GM19025 (cell line): ENCODE measurements at regions not wholly inside any gene's neighbourhood (a gene's known extent, or its start where the extent isn't known, plus 50 kb on each side); places are given as distances from the start of the nearest gene placed in this dataset.

ENCODE experiments used
- ATAC-seq: cut with Tn5 transposase; IDR thresholded peaks from one replicate; pipeline ENCODE4 v1.9.1; 2021; ENCODE audit warnings: mild to moderate bottlenecking, low read depth, moderate library complexity; ENCODE audit not compliant: unreplicated experiment

DNA sequence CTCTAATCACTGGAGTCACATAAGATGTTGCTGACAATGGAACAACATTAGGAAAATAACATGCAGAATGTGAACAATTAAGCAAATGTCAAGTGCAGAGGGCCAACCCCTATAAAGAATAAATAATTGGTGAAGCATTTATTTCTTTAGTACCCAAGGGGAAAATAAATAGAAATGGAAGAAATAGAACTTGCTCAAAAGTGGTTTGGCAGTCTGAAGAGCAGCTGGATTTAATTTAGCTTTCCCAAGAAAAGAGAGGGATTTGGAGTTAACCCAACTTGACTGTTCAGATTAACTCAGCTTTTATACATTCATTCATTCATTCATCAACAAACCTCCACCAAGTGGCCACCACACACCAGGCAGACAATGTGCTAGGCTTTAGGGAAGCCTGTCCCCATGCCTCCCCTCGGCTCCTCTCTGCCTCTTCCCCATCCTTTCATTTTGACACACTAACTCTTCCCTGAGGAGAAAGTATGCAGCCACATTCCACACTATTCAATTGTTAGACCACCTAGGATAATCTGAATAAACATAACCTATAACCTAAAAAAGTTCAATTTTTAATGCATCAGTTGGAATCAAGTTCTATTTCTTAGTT lies 295.5 kb downstream of the AHR start:
- no peak for ATAC-seq

DNA sequence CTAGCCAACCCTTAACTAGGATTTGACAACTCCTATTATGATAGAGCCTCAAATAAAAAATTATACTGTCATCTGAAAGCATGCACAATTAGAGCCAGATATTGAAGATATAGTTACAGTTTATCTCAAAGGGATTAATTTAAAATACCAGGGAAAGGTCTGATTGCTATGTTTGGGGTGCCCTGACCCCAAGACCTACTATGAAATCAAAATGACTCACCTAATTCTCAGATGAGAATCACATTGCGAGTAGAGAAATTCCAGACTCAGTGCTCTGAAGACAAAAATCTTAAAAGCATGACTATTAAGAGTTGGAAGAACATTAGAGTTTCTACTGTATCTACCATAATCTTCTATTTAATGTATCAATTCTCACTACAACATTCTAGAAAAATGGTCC lies 297.1 kb downstream of the AHR start:
- no peak for ATAC-seq

DNA sequence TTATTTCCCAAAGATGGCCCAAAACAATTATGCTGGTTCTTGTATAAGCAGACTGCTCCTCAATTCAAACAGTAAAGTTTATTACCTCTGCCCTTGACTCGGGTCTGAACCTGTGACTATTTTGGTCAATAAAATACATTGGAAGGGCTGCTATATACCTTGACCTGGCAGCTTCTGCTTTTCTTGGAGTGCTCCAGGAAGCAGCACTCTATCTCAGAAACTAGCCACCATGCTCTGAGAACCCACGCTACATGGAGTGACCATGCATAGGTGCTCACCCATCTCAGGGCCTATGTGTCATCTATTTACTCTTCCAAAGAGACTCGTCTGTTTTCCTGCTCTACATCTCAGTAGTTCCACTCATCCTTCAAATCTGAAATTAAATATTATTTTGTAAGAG lies 299.9 kb downstream of the AHR start:
- no peak for ATAC-seq

DNA sequence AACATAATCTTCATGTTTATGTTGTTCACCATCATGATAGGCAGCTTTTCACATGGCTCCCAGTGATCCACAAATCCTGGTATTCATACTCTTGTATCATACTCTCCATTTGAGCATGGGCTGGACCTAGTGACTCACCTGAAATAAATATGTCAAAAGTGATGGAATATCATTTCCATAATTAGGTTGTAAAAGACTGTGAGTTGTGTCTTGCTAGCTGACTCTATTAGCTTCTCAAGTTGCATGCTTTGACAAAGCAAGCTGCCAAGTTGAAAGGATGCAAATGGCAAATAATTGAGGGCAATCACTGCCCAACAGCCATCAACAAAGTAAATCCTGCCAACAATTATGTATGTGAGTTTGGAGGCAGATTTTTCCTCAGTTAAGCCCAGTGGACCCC lies 300.4 kb downstream of the AHR start:
- no peak for ATAC-seq

DNA sequence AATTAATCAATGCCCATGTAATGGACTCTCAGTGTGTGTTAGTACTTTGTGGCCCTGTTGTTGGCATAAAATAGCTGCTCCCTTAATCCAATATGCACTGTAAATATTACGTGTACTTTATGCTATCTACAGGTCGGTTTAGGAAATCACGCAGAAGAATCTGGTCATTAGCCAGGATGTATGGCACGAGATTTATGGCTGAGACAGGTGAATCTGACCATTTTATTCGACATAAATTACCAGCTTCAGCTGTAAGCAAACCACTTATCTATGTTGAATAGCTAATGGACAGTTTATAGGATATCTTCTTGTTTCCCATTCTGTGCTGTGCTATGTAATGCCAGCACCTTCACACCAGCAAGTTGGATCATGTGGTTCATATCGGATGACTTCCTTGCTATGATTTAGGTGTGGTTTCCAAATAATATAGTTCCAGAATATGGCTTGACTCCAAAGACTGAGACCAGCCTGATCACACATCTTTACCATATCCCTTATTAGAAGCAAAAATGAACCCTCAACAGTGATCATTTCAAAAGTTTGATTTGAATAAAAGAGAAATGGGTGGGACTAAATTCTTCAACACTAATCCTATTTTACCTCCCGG lies 301.4 kb downstream of the AHR start:
- no peak for ATAC-seq

DNA sequence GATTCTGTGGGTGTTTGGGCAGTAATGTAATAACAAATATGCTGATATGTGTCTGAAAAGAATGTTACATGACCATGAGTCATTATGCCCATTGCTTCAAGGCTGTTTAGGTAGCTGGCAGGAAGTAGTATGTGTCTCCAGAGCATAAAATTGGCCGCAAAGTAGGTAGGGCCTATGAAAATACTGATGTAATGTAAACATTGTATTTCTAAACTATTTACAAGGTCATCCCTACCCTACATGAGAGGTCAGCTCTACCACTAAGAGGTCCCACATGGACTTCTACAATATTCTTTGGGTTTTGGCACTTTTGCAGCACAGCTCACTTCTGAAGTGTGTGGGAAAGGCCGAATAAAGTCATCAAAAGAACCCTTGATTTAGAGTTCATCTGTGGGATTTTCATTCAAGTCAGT lies 301.9 kb downstream of the AHR start:
- ATAC-seq = no peak

DNA sequence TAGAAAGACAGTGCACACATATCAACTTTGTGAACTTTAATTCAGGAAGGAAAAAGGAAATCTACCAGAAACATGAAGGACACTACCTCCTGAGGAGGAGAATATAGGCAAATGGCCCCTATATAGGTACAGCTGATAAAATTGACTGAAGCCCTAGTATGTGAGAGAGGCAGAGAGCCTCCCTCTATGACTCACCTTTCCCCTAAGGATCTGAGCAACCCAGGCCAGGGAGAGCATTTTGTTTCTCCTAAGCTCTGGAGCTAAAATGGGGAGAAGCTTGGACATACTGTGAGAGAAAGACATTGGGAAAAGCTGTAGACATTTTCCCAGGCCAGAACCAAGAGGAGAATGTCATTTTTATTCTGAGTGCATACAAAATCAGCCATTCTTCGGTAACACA lies 303.5 kb downstream of the AHR start:
- ATAC-seq = no peak

DNA sequence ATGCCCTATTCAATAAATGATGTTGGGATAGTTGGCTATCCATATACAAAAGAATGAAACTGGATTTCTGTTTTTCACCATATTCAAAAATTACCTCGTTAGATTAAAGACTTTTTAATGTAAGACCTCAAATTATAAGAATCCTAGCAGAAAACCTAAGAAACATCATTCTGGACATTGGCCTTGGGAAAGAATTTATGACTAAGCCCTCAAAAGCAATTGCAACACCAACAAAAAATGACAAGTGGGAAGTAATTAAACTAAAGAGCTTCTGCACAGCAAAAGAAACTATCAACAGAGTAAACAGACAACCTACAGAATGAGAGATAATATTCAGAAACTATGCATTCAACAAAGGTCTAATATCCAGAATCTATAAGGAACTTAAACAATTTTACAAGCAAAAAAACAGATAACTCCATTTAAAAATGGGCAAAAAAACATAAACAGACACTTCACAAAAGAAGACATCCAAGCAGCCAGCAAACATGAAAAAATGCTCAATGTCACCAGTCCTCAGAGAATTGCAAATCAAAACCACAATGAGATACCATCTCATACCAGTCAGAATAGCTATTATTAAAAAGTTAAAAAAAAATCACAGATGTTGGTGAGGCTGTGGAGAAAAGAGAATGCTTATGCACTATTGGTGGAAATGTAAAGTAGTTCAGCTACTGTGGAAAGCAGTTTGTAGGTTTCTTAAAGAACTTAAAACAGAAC lies 309.8 kb downstream of the AHR start:
- ATAC-seq = no peak

DNA sequence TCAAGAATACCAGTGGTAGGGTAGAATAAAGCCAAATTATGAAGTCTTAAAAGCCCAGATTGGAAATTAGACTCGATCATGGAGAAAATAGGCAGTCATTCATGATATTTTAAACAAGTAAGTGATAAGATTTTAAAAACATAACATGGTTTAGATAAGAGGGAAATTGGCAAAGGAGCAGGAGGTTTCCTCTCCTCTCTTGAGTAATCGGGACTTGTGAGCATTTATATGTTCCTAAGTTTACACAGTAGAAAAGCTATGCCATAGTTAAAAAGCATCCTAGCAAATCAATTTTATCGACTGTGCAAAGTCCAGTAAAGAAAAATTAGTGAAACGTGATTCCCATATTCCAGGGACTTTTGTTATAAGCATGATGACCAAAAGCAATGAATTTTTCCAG lies 313.2 kb downstream of the AHR start:
- ATAC-seq = no peak

DNA sequence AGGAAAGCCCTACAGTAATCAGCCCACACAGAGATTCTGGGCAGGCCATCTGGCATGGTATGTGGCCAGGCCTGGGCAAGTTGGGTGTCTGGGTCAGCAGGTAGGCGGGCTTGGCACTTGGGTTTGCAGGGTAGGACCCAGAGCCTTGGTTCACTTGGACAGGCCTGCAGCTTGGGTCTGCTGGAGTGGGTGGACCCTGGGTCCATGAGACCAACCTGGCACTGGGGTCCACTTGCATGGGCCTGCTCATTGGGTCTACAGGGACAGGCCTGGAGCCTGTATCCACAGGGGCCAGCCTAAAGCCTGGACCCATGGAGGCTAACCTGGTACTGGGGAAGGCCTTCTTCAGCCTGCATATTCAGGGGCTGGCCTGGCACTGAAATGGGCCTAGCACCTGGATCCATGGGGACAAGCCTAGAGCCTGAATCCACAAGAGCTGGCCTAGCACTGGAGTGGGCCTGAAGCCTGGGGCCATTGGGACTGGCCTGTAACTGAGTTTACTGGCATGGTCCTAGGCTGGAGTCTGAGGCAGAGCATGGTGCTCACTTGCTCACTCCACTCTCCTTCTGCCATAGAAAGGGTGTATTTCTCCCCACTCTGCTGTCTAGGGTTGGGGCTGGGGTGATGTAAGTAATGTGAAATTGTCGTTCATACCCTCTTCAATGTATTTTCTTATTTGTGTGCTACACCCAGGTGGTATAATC lies 315.0 kb downstream of the AHR start:
- no peak for ATAC-seq

DNA sequence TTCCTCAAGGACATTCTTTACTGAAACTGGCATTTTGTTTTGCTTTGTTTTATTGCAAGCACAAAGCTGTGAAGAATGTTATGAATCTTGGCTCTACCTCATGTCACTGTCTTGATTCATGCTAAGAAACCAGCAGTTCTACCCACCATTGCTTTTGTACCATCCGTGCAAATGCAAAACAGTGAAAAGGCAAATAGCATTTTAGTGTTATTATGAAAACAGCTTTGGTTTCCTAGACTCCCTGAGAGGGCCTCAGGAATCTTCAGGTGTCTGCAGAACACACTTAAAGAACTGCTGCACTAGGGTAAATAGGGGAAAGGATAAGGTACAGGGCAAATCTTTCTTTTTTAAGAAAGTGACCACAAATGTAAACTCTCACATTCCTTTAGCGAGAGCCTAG lies 318.9 kb downstream of the AHR start:
- no peak for ATAC-seq

DNA sequence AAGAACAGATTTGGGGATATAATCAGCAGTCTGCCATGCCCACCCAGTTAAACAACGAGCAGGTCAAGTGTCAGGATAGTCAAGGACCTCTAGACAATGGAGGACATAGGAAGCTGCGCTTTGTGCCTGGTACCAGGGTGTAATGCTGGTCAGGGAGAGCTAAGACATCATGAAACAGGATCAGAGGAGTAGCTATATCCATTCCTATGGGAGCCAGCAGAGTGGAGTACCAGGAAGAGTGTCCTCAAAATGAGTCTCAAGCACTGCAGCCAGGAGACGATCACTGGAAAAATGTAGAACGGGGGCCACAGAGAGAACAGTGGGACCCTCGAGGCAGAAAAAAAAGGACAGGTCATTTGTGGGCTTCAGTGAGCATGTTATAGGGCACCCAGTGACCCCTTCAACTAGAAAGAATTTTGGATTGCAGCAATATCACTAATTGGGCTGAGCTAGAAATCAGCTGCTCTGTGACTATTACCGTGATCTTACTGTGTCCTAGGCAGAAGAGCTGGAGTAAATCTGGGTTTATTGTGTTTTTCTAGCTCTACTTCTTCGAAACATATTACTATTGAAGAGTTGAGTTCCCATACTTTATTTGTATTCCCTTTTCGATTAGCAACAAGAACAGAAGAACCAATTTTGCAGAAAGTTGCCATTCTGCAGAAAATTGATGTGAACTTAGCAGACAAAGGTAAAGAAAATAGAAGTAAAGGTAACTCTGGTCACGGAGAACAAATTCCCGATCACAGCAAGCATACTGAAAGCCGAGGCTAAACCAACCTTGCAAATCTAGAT lies 319.6 kb downstream of the AHR start:
- ATAC-seq = no peak

DNA sequence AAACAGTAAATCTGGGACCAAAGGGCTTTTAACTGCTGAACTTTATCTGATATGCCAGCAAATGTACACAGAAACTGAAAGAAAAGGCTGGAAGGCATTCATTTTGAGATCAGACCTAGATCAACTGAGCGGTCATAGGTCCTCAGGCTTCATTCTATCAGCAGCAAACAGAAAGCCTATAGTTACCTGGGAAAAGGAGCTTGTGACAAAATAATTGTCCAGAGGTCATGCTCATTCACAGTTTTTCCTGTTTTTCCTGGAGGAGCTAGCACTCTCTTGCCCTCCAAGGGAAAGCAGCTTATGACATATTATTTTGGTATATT lies 320.2 kb downstream of the AHR start:
- ATAC-seq = no peak

DNA sequence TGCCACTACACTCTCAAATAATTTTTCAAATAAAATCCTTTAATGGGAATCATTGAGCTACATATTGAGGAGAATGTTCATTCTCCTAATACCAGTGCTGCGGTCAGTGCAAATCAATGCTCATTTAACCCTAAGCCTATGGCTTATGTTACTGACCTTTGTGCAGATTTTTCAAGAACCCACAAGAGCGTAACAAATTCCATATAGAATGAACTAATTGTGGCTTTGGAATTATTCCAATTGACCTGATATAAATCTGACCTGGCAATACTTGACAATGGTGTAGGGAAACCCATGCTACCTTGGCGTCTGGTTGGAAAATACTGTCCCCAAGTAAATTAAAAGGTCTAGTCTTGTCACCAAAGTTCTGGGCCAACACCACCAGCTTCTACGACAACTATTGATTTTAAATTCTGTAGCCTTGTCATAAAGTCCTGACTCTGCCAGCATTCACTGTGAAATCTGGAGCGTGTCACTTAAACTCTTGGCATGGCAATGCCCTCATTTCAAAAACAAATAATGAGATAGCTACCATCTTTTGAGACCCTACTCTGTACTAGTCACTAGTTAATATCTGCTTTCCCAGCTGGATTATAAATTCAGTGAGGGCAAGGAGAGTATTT lies 320.9 kb downstream of the AHR start:
- no peak for ATAC-seq

DNA sequence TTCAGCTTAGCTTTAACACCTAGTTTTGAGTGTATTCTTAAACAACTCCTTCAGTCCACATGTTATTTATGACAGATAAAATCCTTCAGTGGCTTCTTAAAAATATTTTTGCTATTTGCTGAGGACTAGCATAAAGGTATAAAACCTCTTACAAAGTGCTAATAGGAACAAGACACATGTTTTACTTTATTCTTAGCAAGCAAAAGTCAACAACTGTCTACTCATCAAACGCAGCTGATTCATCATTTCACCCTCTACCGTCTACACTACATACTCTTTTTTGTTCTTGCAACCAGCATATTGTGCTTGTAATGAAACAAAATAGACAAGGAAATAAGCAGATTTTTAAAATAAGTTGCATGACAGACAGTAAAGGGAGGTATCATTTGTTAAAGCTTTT lies 319.7 kb downstream of the SNX13 start:
- no peak for ATAC-seq

DNA sequence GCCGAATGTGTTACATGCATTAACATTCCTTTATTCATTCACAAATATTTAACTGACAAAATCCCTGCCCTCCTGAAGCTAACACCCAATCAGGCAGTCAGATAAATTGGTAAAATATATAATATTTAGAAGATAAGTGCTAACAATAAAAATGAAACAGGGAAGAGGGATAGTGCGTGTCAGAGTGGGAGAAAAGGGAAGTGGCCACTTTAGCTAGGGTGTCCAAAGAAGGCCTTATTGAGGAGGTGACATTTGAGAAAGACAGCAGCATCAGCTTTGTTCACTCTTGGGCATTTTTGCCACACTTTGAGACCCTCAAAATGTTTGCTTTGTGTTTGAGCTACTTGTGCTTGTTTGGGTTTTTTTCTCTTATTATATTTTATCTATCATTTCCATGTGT lies 317.8 kb downstream of the SNX13 start:
- no peak for ATAC-seq

DNA sequence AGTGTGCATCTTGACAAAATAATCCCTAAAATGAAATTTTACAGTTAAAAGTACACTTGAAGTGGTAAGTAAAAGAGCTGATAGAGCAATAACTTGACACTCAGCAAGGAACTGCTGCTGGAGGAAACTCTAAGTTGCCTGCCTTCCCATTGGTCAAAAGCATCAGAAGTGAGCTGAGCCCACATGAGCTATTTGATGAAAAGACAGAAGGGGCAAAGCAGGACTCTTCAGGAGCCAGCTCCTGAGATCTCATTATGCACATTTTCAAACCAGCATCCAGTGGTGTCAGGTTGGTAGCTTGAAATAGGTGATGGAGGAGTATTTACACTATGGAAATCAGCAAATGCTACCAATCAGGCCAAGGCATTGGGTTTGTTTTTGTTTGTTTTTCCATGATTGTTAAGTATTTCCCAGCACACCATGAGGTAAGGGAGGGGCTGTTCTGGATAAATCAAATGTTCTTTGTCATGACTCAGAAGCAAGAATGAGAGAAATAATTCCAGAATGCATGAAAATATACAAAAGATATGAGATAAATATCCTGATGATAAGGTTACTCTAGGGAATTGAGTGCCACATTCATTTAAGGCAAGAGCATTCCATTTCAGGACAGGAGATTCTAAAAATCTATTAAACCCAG lies 316.6 kb downstream of the SNX13 start:
- no peak for ATAC-seq

DNA sequence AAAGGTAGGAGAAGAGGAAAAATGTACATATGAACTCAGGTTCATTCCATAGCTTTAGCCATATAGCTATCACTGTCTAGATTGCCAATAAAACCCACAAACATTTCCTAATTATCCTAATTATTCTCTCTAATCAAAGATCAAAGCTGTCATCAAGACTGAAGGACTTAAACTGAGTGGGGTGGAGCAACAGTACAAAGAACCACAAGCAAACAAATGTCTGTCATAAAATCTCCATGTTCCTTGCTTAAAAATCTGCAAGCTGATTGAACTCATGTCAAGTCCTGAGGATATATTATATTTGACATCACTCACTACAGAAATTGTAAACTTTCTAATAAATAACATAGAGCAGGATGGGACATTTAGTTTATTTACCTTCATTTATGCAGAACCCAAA lies 315.9 kb downstream of the SNX13 start:
- ATAC-seq = no peak

DNA sequence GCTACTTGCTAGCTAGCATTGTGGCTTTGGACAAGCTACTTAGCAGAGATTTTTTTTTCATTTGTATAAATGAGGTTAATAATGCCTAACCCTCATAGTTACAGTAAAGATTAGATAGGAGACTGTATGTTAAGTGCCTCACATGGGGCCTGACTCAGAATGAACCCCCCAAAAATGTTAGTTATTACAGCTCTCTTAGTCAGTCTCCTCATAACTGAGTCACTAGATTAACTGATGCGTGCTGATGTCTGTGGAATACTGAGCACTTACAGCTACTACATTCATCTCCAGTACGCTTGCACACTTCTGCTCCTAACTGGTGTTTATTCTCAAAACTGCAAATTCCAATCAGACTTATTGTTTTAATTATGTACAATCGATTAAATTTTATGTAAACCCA lies 315.3 kb downstream of the SNX13 start:
- ATAC-seq = no peak

DNA sequence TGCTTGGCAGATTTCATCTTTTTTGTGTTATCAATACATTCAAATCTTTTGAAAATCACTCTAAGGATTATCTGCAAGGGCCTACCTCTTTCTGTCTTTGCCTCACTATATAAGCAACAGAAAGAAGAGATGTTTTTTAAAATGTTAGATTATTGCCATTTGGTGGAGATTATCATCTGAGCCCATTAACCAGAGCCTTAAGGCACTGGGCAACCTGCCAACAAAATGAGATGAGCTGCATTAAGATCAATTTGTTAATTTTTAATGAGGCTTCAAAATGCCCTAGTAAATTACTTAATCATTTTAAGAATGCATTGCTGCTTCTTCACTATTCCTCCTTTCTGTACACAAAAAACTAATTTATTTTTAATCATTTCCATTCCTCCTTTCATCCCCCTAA lies 314.1 kb downstream of the SNX13 start:
- ATAC-seq = no peak
